ENCODE measurements at regions not wholly inside any gene's neighbourhood (a gene's known extent, or its start where the extent isn't known, plus 50 kb on each side); places are given as distances from the start of the nearest gene placed in this dataset.

- no peaks in the 10 kb centered on the region for H3K9me3 ChIP-seq
- no peak overlapping the region for H3K27ac ChIP-seq
- TF ChIP-seq EP300 (IDR thresholded peaks at IDR 0.05): no peak
- TF ChIP-seq CTCF (IDR thresholded peaks at IDR 0.05): no peak
- no peak for TF ChIP-seq POLR2A (IDR thresholded peaks at IDR 0.05)
- H3K36me3 ChIP-seq: no peaks in the 10 kb centered on the region
- 42 to 57% (median 54%) methylated on average over 9 of the region's 9 CpGs for WGBS, 3 donors
- no peaks in the 10 kb centered on the region for H3K4me1 ChIP-seq (ENCODE audit: insufficient read depth)
- no peaks in the 10 kb centered on the region for H3K27me3 ChIP-seq
- intact Hi-C loops (cut with DNase I): no loop called here
- no peak overlapping the region for H3K4me3 ChIP-seq
- DNase-seq: no peak
Measured at GRCh38 chr17:72476134-72476533, 355.3 kb downstream of the SOX9 start.

- DNase-seq: no peak
- intact Hi-C loops (cut with DNase I): no loop called here
- Histone ChIP-seq H3K4me1 (ENCODE audit: insufficient read depth) (no peaks in the 10 kb centered on the region), H3K4me3 (no peak overlapping the region), H3K36me3 (no peaks in the 10 kb centered on the region), H3K27me3 (no peaks in the 10 kb centered on the region), H3K27ac (no peak overlapping the region), H3K9me3 (no peaks in the 10 kb centered on the region)
- 27 to 57% (median 30%) methylated on average over 12 of the region's 12 CpGs for WGBS, 3 donors
- TF ChIP-seq POLR2A (IDR thresholded peaks at IDR 0.05) (no peak), EP300 (IDR thresholded peaks at IDR 0.05) (no peak), CTCF (IDR thresholded peaks at IDR 0.05) (no peak)
Measured at GRCh38 chr17:72476575-72476986, 355.8 kb downstream of the SOX9 start.

GRCh38 chr17:72477491-72477890 is 356.7 kb downstream of the SOX9 start:
- Histone ChIP-seq H3K4me1 (ENCODE audit: insufficient read depth) (no peaks in the 10 kb centered on the region), H3K36me3 (no peaks in the 10 kb centered on the region), H3K4me3 (no peak overlapping the region), H3K27ac (no peak overlapping the region), H3K9me3 (no peaks in the 10 kb centered on the region), H3K27me3 (no peaks in the 10 kb centered on the region)
- DNase-seq: no peak
- intact Hi-C loops (cut with DNase I): no loop called here
- WGBS, 3 donors: 26 to 56% (median 29%) methylated on average over 8 of the region's 8 CpGs
- TF ChIP-seq CTCF (IDR thresholded peaks at IDR 0.05): no peak
- no peak for TF ChIP-seq POLR2A (IDR thresholded peaks at IDR 0.05)
- TF ChIP-seq EP300 (IDR thresholded peaks at IDR 0.05): no peak

GRCh38 chr17:72479113-72479512 is 358.3 kb downstream of the SOX9 start:
- no peak for TF ChIP-seq EP300 (IDR thresholded peaks at IDR 0.05)
- TF ChIP-seq POLR2A (IDR thresholded peaks at IDR 0.05): no peak
- no peak for TF ChIP-seq CTCF (IDR thresholded peaks at IDR 0.05)
- Histone ChIP-seq H3K9me3 (no peaks in the 10 kb centered on the region), H3K4me3 (no peak overlapping the region), H3K36me3 (no peaks in the 10 kb centered on the region), H3K4me1 (ENCODE audit: insufficient read depth) (no peaks in the 10 kb centered on the region), H3K27me3 (no peaks in the 10 kb centered on the region), H3K27ac (no peak overlapping the region)
- WGBS, 3 donors: 73 to 86% (median 74%) methylated on average over 4 of the region's 4 CpGs
- intact Hi-C loops (cut with DNase I): no loop called here
- no peak for DNase-seq

- WGBS, 3 donors: 23 to 55% (median 35%) methylated on average over 2 of the region's 2 CpGs
- no peaks in the 10 kb centered on the region for H3K27me3 ChIP-seq
- DNase-seq: no peak
Measured at GRCh38 chr17:72481572-72481971, 360.8 kb downstream of the SOX9 start.

More at GRCh38 chr17:72481572-72481971, 360.8 kb downstream of the SOX9 start:
- H3K9me3 ChIP-seq: no peaks in the 10 kb centered on the region
- H3K4me1 ChIP-seq (ENCODE audit: insufficient read depth): no peaks in the 10 kb centered on the region
- no peak overlapping the region for H3K4me3 ChIP-seq
- no peak overlapping the region for H3K27ac ChIP-seq
- H3K36me3 ChIP-seq: no peaks in the 10 kb centered on the region
- no peak for TF ChIP-seq EP300 (IDR thresholded peaks at IDR 0.05)
- TF ChIP-seq CTCF (IDR thresholded peaks at IDR 0.05): no peak
- TF ChIP-seq POLR2A (IDR thresholded peaks at IDR 0.05): no peak
- intact Hi-C loops (cut with DNase I): no loop called here

All from ovary (tissue), 7 donors.